Muscle of arm (tissue), 1 donor: ENCODE measurements at regions not wholly inside any gene's neighbourhood (a gene's known extent, or its start where the extent isn't known, plus 50 kb on each side); places are given as distances from the start of the nearest gene placed in this dataset.

Experiments used
- DNase-seq: peaks from one replicate; pipeline ENCODE4 v3.0.0-alpha.2; 2013

GRCh38 chr4:89422441-89422990 is 114.9 kb upstream of the GPRIN3 start:
- DNase-seq = no peak

GRCh38 chr4:89420507-89420906 is 112.9 kb upstream of the GPRIN3 start:
- no peak for DNase-seq

- DNase-seq = no peak
Observed at GRCh38 chr4:89419111-89419695, 111.6 kb upstream of the GPRIN3 start.

GRCh38 chr4:89416960-89417359 is 109.4 kb upstream of the GPRIN3 start:
- DNase-seq = no peak

GRCh38 chr4:89413518-89413917 is 105.9 kb upstream of the GPRIN3 start:
- DNase-seq = no peak

- DNase-seq = peak; percentile 25
Observed at GRCh38 chr4:89411539-89412309, 104.1 kb upstream of the GPRIN3 start.

- no peak for DNase-seq
Observed at GRCh38 chr4:89410687-89411086, 103.1 kb upstream of the GPRIN3 start.

- no peak for DNase-seq
Observed at GRCh38 chr4:89404530-89404929, 96.9 kb upstream of the GPRIN3 start.

GRCh38 chr4:89403826-89404225 is 96.2 kb upstream of the GPRIN3 start:
- no peak for DNase-seq

GRCh38 chr4:89400287-89401035 is 92.9 kb upstream of the GPRIN3 start:
- DNase-seq = no peak

- DNase-seq = no peak
Observed at GRCh38 chr4:89398644-89399043, 91.0 kb upstream of the GPRIN3 start.

GRCh38 chr4:89398146-89398545 is 90.5 kb upstream of the GPRIN3 start:
- DNase-seq = no peak

- no peak for DNase-seq
Observed at GRCh38 chr4:89397441-89397840, 89.8 kb upstream of the GPRIN3 start.

- no peak for DNase-seq
Observed at GRCh38 chr4:89382439-89382838, 74.8 kb upstream of the GPRIN3 start.

- no peak for DNase-seq
Observed at GRCh38 chr4:89380980-89381379, 73.4 kb upstream of the GPRIN3 start.

- no peak for DNase-seq
Observed at GRCh38 chr4:89379511-89380044, 72.0 kb upstream of the GPRIN3 start.

- DNase-seq = no peak
Observed at GRCh38 chr4:89373394-89373793, 65.8 kb upstream of the GPRIN3 start.

- no peak for DNase-seq
Observed at GRCh38 chr4:89371614-89372013, 64.0 kb upstream of the GPRIN3 start.

GRCh38 chr4:89369581-89369980 is 62.0 kb upstream of the GPRIN3 start:
- DNase-seq = no peak

GRCh38 chr4:89368861-89369260 is 61.3 kb upstream of the GPRIN3 start:
- DNase-seq = no peak

- DNase-seq = no peak
Observed at GRCh38 chr4:89365776-89366175, 58.2 kb upstream of the GPRIN3 start.

GRCh38 chr4:89365375-89365774 is 57.8 kb upstream of the GPRIN3 start:
- no peak for DNase-seq
